PC-9 (cell line): ENCODE measurements at regions not wholly inside any gene's neighbourhood (a gene's known extent, or its start where the extent isn't known, plus 50 kb on each side); places are given as distances from the start of the nearest gene placed in this dataset.

Experiments
- BruUV-seq: library from RNA; stranded (reverse); fragments of 400-500 nt; replicated peaks from 2 replicates; lab custom pipeline; 2021; lab: Mats Ljungman, UMichigan
- CTCF ChIA-PET: fragments of 300-600 bp; sonication (Branson Sonifier 250); formaldehyde crosslinking; loops from one replicate; lab custom pipeline; 2022; ENCODE audit warnings: antibody characterized with exemption; lab: Charles Lee
- POLR2A ChIA-PET: fragments of 300-600 bp; sonication (Branson Sonifier 250); formaldehyde crosslinking; loops from one replicate; lab custom pipeline; 2022; ENCODE audit warnings: antibody characterized with exemption; ENCODE audit not compliant: unreplicated experiment; lab: Charles Lee
- DNase-seq, 2 experiments: peaks; one replicate each; pipeline versions ENCODE4 v3.0.0 to v3.0.0-alpha.2; 2015 to 2022; ENCODE audit warnings: mixed read lengths in 1 of 2
- H2AFZ ChIP-seq: fragments of 200-600 bp; sonication (generic); 2 replicates; pipeline ENCODE4 v1.8.1; 2017; ENCODE audit warnings: antibody characterized with exemption
- H3F3A ChIP-seq: fragments of 200-600 bp; sonication (generic); 2 replicates; pipeline ENCODE4 v1.8.1; 2017; ENCODE audit warnings: antibody characterized with exemption, mild to moderate bottlenecking, low read depth; ENCODE audit not compliant: insufficient read depth
- H3K27ac ChIP-seq: fragments of 200-600 bp; sonication (generic); 2 replicates; pipeline ENCODE4 v1.6.1; 2016; ENCODE audit warnings: mixed run types
- H3K27me3 ChIP-seq: fragments of 200-600 bp; sonication (generic); 2 replicates; pipeline ENCODE4 v1.6.1; 2016; ENCODE audit warnings: low read depth, mixed run types; ENCODE audit not compliant: insufficient read depth
- H3K36me3 ChIP-seq: fragments of 200-600 bp; sonication (generic); 2 replicates; pipeline ENCODE4 v1.6.1; 2016; ENCODE audit warnings: low read depth, mixed run types
- H3K4me1 ChIP-seq: fragments of 200-600 bp; sonication (generic); replicated peaks from 2 replicates; pipeline ENCODE4 v1.6.1; 2016; ENCODE audit warnings: mixed run types; ENCODE audit not compliant: insufficient read depth
- H3K4me2 ChIP-seq: fragments of 200-600 bp; sonication (generic); 2 replicates; pipeline ENCODE4 v1.6.1; 2017; ENCODE audit warnings: mixed run types
- H3K4me3 ChIP-seq: fragments of 200-600 bp; sonication (generic); 2 replicates; pipeline ENCODE4 v1.6.1; 2016; ENCODE audit warnings: mixed run types
- H3K79me2 ChIP-seq: fragments of 200-600 bp; sonication (generic); 2 replicates; pipeline ENCODE4 v1.6.1; 2017; ENCODE audit warnings: low read depth, mixed run types
- H3K9me2 ChIP-seq: fragments of 200-600 bp; sonication (generic); 2 replicates; pipeline ENCODE4 v1.8.1; 2017; ENCODE audit warnings: mild to moderate bottlenecking; ENCODE audit not compliant: insufficient read depth
- H3K9me3 ChIP-seq: fragments of 200-600 bp; sonication (generic); 2 replicates; pipeline ENCODE4 v1.8.1; 2016; ENCODE audit warnings: low read depth; ENCODE audit not compliant: insufficient read depth
- H4K20me1 ChIP-seq: fragments of 200-600 bp; sonication (generic); 2 replicates; pipeline ENCODE4 v1.8.1; 2017; ENCODE audit not compliant: insufficient read depth
- EZH2 ChIP-seq: fragments of 200-600 bp; sonication (generic); IDR thresholded peaks from 2 replicates; pipeline ENCODE4 v1.8.0; 2017; ENCODE audit warnings: antibody characterized with exemption, low read depth
- intact Hi-C: fragments of 100-400 bp; cut with micrococcal nuclease; formaldehyde crosslinking; loops from one replicate; pipeline ENCODE4 v1.10.0; 2022; ENCODE audit not compliant: unreplicated experiment
- TF ChIP-seq, protein P1 (sequence below): fragments of 200-600 bp; sonication (generic); conservative IDR thresholded peaks from 2 replicates; pipeline ENCODE4 v1.6.1; 2017; ENCODE audit warnings: mixed run types, antibody characterized with exemption, mild to moderate bottlenecking, moderate library complexity

DNA sequence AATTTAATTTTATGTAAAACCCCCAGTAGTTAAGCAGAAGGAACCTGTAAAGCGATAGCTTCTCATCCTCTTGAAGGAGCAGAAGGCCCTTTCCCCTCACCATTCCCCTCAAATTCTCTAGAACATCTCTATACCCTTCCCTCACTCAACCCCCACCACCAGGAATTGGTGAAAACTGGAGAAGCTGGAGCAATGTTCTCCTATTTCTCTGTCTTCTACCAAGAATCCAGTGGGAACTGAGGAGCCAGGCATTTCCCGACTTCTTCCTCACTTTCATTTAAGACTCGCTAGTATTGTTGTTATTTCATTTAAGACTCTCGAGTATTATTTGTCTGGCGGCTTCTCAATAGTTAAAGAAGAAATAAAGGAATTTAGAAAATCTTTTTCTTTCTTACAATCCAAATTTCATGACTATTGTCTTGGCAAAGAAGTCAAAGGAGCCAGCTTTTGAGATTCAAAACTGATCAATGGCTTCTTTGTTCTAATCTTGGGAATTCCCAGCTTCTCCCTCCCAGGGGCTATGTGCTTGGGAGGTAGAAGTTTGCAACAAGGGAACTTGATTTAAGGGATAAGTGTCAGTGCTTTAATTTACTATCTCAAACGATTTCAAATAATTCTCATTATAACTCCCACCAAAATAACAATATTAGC lies 253.3 kb upstream of the ADGRL2 start:
- no peak for DNase-seq
- Histone ChIP-seq H3K4me1 (peaks cover 23% of the 10 kb centered on the region), H4K20me1 (no peaks in the 10 kb centered on the region), H3K79me2 (no peaks in the 10 kb centered on the region), H3K4me3 (no peak overlapping the region), H3K4me2 (no peak overlapping the region), H3K9me3 (no peaks in the 10 kb centered on the region), H3K9me2 (no peaks in the 10 kb centered on the region), H2AFZ (no peak overlapping the region), H3K27me3 (no peaks in the 10 kb centered on the region), H3F3A (0 out of 2 replicates have a peak, but pooled peaks cover 7% of the 10 kb centered on the region), H3K36me3 (no peaks in the 10 kb centered on the region), H3K27ac (no peak overlapping the region)
- no TSS peak for BruUV-seq
- intact Hi-C loops, result no loop called here
- POLR2A ChIA-PET, result no interaction called here
- CTCF ChIA-PET, result no interaction called here
- no peak for TF ChIP-seq EZH2
- TF ChIP-seq, protein P1, sequence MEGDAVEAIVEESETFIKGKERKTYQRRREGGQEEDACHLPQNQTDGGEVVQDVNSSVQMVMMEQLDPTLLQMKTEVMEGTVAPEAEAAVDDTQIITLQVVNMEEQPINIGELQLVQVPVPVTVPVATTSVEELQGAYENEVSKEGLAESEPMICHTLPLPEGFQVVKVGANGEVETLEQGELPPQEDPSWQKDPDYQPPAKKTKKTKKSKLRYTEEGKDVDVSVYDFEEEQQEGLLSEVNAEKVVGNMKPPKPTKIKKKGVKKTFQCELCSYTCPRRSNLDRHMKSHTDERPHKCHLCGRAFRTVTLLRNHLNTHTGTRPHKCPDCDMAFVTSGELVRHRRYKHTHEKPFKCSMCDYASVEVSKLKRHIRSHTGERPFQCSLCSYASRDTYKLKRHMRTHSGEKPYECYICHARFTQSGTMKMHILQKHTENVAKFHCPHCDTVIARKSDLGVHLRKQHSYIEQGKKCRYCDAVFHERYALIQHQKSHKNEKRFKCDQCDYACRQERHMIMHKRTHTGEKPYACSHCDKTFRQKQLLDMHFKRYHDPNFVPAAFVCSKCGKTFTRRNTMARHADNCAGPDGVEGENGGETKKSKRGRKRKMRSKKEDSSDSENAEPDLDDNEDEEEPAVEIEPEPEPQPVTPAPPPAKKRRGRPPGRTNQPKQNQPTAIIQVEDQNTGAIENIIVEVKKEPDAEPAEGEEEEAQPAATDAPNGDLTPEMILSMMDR, result no peak

DNA sequence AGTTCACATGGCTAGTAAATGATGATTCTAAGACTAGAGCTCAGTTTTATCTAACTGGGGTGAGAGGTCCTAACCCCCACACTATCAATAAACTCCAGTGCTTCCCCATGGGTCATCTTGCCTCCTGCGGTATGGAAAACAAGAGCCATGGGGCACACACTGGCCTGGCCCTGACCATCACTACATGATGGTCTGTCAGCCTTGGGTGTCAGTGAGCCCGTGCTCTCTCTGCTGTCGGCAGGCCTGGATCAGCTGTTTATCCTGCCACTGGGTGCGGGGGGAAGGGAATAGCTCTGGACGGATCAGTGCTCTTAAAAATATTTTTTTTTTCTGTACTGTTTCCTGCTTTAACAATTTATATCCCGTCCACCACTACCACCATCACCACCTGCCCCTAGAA lies 255.0 kb upstream of the ADGRL2 start:
- H3K9me2 ChIP-seq, result no peaks in the 10 kb centered on the region

DNA sequence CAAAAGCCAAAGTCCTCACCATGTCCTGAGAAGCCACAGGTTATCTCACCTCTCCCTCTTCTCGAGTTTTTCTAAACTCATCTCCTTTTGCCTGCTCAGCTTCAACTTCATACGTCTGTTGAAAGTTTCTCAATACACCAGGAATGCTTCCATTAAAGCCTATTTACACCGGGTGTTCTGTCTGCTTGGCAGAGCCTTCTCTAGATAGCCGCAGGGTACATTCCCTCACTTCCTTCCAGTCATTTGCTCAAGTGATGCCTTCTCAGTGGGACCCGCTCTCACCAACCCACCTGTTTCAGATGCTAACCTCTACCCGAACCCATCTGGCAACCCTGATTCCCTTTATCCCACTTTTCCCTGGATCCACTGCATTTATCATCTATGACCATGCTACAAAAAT lies 257.0 kb upstream of the ADGRL2 start:
- Histone ChIP-seq H3K79me2 (no peaks in the 10 kb centered on the region), H3K9me2 (no peaks in the 10 kb centered on the region), H3K9me3 (no peaks in the 10 kb centered on the region; the same call in 1 of the 2 replicates), H3K36me3 (no peaks in the 10 kb centered on the region), H3K4me3 (no peak overlapping the region), H3K4me2 (no peak overlapping the region), H3F3A (no peaks in the 10 kb centered on the region), H3K27me3 (no peaks in the 10 kb centered on the region), H3K27ac (no peak overlapping the region), H2AFZ (no peak overlapping the region), H4K20me1 (no peaks in the 10 kb centered on the region), H3K4me1 (no peaks in the 10 kb centered on the region)
- ChIA-PET POLR2A (no interaction called here), CTCF (no interaction called here)
- no TSS peak for BruUV-seq
- intact Hi-C loops, result no loop called here
- DNase-seq, result no peak
- no peak for TF ChIP-seq EZH2
- TF ChIP-seq, protein P1, result no peak

More for the DNA sequence above, 255.0 kb upstream of the ADGRL2 start:
- Histone ChIP-seq H3K4me2 (no peak overlapping the region), H4K20me1 (no peaks in the 10 kb centered on the region), H3K36me3 (no peaks in the 10 kb centered on the region), H3K79me2 (no peaks in the 10 kb centered on the region), H3K27ac (no peak overlapping the region), H3K4me1 (peaks cover 10% of the 10 kb centered on the region), H3K27me3 (no peaks in the 10 kb centered on the region), H3K4me3 (no peak overlapping the region), H3K9me3 (no peaks in the 10 kb centered on the region; the same call in 1 of the 2 replicates), H2AFZ (no peak overlapping the region), H3F3A (no peaks in the 10 kb centered on the region)
- CTCF ChIA-PET, result no interaction called here
- no peak for TF ChIP-seq EZH2
- POLR2A ChIA-PET, result no interaction called here
- no peak for DNase-seq
- BruUV-seq, result no TSS peak
- intact Hi-C loops, result no loop called here

DNA sequence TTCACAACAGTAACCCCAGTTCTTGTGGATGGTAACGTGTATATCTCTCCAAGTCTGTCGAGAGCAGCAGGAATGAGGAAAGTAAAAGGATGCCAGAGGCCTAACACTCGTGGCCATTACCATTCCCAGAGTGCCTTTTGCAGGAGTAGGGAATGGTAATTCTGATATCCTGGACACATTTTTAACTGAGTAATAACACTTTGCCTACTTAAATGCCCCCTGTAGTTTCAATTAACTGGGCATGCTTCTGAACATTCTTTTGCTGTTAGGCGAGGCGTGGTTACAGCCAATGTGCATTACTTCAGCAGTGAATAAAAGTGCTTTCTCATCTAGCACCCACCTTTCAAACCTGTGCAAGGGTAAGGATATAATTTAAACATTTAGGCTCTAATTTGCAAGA lies 258.5 kb upstream of the ADGRL2 start:
- BruUV-seq, result no TSS peak
- no peak overlapping the region for H2AFZ ChIP-seq
- no peak for DNase-seq
- H3K4me2 ChIP-seq, result no peak overlapping the region
- ChIA-PET CTCF (no interaction called here), POLR2A (no interaction called here)
- H3K4me3 ChIP-seq, result no peak overlapping the region
- H3K9me3 ChIP-seq, result no peaks in the 10 kb centered on the region; the same call in 1 of the 2 replicates
- H3K27me3 ChIP-seq, result no peaks in the 10 kb centered on the region
- no peaks in the 10 kb centered on the region for H3F3A ChIP-seq
- H3K9me2 ChIP-seq, result no peaks in the 10 kb centered on the region
- H4K20me1 ChIP-seq, result no peaks in the 10 kb centered on the region
- intact Hi-C loops, result no loop called here
- no peaks in the 10 kb centered on the region for H3K36me3 ChIP-seq
- H3K4me1 ChIP-seq, result no peaks in the 10 kb centered on the region
- TF ChIP-seq, protein P1, result no peak
- TF ChIP-seq EZH2, result no peak
- no peak overlapping the region for H3K27ac ChIP-seq
- no peaks in the 10 kb centered on the region for H3K79me2 ChIP-seq
